Suppressor macrophage (primary cell): ENCODE measurements at regions not wholly inside any gene's neighbourhood (a gene's known extent, or its start where the extent isn't known, plus 50 kb on each side); places are given as distances from the start of the nearest gene placed in this dataset.

ENCODE experiments used
- DNase-seq, 4 experiments: peaks; one replicate each; pipeline ENCODE4 v3.0.0-alpha.2; 2020 to 2022

DNA sequence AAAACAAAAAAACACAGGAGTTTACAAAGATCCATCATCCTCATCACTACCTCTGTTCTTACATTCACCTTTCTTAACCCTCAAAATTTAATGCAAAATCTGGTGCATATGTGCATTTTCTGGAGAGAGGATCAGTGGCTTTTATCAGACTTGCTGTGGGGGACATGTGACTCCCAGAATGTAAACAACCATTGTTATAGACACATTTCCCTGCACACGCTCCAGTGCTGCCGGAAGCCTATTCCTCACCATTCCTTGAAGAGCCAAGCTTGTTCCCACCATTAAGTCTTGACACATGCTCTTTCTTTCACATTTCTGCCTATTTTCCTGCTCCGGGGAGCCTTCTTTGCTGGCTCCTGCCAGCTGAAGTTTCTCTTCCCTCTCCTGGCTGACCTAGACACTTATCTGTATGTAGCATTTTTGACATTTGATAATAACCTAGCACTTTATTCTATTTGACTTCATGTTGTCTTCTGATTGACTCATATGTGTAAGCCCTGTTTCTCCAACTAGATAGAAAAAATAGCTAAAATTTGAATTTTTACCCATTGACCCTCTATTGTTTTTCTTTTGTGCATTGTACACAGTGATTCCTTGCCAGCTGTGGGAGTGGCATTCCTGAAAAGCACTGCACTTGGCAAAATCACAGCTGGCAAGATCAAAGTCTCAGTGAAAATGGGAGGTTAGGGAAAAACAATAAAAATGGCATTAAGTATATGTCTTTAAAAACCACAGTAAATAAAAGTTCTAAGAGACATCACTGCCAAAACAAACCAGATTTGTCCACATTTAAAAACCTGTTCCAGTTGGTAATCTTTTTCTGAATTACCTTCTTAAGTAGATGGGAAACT is 76.8 kb upstream of the CIBAR2 start:
- no peak for DNase-seq

DNA sequence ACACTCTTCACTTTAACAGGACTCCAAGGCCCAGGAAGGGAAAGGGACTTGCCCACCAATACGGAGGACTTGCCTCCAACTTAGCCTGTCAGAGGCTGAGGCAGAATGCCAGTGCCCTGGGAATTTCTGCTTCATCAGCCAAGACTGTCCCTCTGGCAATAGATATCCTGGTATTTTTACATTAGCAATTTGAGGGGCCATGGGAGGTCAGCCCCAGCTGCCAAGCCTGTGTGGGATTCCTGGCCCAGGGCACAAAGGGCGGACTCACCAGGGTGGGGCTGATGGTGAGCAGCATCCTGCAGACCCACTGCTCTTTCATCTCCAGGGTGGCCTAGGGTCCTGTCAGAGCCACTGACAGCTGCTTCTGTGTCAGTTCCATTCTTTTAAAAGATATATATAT is 78.3 kb upstream of the CIBAR2 start:
- no peak for DNase-seq

DNA sequence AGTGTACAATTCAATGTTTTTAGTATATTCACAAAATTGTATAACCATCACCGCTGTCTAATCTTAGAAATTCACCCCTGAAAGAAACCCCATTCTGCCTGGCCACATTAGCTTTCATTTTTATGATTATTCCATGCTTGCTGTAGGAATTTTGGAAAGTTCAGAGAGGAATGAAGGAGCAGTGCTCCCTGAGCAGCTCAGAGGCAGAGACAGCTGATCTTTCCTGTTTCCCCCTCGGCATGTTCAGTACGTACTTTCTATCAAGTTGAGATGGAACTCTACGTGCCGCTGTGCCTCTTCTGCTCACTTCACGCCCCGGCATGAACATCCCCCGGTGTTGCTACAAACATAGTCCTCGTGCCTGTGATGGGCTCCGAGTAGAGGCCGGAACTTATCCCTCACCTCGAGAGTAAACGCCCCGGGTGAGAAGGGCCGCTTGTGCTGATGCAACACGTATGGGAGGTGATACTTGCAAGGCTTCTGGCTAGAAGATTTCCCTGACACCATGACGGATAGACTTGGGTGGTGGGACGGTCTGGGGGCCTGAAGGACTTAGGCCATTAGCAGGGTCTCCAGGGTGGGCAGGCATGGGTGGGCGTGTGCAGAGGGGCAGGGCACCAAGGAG is 79.2 kb upstream of the CIBAR2 start:
- DNase-seq: no peak

DNA sequence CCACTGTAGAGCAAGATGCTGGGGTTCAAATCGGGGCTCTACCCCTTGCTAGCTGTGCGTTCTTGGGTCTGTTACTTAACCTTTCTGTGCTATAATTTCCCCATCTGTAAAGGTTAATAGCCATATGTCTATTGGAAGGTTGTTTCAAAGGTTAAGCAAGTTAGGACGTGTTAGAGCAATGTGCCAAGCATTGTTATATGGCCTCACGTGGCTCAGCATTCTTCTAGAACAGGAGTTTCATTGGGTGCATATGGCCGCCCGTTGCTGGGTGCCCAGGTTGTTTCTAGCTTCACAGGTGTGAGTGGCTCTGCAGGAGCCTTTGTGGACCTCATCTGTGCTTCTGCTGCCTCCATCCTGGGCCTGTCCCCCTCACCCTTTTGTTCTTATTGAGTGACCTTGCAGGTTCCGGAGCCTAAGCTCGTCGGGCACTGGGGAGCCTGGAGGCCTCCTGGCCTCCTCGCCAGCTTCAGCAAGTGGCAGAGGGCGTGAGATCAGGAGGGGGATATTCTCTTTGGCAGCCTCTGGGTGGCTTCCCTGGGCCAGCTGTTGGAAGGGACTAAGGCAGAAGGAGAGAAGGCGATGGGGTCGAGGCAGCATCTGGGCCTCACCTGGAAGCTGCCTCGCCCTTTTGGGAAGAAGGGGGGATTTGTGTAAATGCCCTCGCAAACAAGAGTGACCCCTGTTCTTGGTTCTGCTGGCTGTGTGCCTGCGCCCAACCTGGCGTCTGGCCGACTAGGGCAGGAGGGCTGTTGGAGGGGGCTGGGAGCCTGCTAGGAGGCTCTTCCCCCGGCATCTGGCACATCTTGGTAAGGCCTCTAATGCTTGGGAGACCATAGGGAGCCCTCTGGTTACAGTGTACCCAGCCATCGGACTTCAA is 80.2 kb upstream of the CIBAR2 start:
- DNase-seq: no peak

DNA sequence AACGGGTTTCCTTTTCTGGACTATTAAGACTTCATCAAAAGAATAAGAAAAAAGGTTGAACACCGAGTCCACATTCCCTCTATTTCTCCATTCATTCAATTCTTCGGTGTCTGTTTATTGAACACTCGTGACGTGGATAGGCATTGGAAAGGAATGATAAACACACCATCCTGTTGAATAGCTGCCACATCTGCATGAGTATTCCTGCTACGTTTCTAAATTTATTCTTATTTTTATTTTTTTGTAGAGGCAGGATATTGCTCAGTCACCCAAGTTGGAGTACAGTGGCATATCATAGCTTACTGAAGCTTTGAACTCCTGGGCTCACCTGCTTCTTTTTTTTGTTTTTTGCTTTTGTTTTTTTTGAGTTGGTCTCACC is 80.8 kb upstream of the CIBAR2 start:
- no peak for DNase-seq

DNA sequence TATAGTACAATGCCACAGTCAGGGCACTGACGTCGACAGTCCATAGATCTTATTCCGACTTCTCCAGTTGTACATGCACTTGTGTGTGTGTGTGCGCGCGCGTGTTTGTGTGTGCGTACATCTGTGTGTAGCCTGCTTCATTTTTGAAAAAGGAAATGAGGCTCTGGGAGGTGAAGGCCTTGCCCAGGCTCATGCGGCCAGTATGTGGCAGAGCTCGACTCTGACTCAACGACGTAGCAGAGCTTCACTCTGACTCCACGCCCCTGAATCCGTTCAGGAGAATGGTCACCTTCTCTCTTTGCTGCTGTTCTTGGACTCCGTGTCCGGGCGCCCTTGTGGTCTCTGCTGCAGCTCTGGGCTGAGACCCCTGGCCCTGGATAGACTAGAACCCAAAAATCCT is 81.6 kb upstream of the CIBAR2 start:
- no peak for DNase-seq

DNA sequence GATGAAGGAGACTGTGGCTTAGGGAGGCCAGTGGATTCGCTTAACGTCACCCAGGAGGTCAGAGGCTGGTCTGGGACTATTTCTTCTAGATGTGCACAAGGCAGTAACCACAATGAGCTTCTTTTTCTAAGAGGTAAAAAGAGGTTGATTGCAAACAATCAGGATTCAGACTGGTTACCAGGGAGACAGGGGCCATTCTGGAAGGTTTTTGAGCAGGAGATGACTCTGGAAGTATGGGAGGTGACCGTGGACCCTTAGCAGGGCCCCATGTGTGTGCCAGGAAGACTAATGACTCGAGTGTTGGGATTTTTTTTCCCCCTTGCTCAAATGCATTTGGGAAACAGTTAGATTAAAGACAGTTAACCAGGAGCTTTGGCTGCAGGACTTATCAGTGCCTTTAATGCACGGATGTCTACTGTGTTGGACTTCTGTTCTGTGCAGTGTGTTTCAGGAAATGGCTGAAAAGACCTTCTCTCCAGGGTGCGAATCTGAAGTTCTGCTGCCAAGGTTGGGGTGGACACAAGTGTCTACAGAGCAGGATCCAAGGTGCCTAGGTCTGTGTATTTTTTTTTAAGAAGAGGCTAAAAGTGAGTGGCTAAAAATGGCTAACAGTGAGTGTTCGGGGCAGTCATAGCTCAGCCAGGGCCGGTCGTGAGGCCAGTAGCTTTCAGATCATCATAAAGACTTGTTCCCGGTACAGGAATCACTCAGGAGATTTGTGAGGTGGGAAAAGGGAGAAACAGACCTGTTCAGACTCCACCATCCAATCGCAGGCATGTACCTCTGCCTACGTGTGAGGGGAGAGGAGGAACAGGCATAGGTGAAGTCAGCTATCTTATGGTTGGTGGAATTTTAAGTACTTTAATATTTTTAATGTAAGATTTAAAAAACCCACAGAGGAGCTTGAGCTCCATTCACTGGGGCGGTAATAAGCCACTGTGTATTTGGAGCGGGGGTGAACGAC is 82.3 kb upstream of the CIBAR2 start:
- no peak for DNase-seq

DNA sequence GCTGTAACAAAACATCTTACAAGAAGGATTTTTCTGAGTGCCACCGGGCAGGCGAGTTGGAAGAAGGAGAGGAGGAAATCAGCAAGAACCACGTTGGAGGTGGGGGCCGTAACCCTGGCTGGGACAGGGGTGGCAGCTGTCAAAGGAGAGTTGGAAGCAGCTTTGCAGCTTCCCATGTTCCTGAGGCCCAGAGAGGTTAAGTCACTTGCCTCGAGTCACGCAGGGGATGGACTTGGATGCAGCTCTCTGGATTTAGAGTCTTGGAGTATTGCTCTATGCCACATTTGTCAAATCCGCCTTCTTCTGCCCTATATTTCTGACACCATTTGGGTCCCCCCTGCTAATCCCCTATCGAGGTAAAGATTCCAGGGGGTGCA is 83.0 kb upstream of the CIBAR2 start:
- DNase-seq: no peak

DNA sequence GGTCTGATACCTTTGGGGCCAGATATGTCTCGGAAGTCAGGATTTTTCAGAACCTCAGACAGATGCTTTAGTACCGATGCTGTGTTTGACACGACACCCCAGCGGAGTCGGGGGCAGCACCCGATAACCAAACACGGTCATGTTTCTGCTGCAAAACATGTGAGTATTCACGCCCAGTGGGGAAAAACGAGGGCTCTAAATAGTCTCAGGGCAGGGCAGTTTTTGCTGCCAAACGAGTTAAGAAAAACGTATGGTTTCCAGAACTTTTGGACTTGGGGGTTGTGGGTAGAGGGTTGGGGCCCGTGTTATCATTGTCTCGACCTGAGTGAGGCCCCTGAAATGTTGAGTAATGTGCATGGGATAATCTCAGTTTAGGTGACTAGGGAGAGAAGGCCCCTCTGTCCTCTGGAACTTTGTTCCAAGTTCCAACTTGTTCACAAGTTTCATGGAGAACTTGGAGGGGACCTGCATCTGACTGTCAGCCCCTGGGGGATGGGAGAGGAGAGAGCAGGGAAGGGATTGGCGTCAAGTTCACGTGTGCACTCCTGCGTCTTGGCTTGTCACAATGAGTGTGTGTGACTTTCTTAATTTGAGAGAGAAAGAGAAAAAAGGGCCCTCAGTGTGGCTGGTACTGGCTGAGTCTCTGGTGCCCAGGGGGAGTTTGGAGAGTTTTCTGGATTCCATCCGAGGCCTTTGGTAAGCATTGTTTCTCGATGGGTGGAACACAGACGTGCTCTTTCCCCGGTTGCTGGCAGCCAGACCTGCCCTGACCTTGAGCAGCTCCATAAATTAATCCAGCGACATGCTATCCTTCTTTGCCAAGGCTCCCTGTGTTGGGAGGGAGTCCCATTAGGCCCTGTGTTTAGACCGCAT is 83.9 kb upstream of the CIBAR2 start:
- no peak for DNase-seq

DNA sequence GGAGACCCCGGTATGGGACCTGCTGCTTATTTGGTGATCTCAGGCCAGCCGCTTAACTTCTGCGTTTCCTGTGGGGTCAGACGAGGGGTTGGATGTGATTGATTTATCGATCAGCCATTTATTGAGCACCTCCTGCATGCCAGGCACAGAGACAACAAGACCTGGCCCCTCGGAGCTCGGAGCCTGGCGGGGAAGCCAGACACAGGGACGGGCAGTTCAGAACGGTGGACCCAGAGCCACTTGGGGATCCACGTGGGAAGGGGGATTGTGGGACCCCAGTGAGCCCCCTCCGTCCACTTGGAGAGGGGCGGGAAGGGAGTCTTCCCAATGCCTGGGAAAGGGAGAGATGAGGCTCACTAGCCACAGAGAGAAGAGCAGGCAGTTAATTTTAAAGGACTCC is 84.7 kb upstream of the CIBAR2 start:
- DNase-seq: no peak

DNA sequence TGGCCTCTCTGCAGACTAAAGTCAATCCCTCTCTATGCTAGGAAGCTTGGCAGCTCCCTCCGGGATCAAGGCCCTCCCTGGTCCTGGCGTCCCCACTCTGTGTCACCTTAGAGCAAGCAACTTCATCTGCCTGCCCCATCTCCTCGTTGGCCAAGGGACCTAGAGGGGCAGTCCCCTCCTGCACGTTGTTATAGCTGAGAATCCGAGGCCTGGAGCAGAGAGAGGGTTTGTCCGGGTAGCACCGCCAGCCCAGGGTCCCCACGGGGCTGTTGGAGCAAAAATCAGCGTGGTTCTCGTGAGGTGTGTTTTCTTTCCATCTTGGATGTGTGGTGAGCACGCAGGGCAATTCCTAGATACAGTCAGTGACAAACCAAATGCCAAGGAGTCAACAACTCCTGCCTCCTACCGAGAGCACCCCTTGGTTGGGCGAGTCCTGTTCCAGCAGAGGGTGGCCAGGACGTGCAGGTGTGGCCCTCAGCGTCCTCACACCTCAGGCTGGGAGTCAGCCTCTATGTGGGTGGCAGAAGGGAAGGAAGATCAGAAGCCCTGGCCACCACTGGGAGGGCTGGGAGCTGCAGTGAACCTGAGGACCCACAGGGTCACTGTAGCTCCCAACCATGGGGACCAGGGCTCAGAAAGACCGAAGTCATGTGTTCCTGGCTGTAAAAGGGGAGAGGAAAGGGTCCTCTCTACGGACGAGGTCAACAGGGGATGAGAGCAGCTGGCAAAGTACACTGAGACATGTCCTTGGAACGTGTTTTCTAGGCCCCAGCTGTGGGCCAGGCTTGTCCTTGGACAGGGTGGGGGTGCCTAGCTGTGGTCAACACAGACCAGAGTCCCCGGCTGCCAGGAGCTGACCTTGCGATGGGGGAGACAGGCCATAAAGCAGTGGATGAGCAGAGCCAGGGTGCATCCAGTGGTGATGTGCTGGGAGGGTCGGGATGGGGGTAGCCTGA is 85.6 kb upstream of the CIBAR2 start:
- no peak for DNase-seq

DNA sequence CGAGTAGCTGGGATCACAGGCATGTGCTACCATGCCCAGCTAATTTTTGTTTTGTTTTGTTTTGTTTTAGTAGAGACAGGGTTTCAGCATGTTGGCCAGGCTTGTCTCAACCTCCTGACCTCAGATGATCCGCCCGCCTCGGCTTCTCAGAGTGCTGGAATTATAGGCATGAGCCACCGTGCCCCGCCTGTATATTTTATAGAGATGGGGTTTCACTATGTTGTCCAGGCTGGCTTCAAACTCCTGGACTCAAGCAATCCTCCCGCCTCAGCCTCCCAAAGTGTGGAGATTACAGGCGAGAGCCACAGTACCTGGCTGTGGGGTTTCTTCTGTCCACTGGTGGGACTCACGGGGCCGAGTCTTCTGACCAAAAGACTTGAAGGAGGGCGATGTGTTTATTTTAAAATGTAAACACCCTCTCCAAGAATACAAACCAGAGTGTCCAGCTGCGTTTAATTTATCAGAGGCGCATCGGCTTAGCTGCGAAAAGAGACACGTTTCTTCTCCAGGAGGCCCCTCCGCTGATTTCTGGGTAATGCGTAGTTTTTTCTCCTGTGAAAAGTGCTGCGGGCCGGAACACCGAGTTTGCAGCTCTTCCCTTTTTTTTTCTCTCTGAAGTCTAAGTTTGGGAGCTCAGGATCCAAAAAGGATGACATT is 86.9 kb upstream of the CIBAR2 start:
- no peak for DNase-seq

DNA sequence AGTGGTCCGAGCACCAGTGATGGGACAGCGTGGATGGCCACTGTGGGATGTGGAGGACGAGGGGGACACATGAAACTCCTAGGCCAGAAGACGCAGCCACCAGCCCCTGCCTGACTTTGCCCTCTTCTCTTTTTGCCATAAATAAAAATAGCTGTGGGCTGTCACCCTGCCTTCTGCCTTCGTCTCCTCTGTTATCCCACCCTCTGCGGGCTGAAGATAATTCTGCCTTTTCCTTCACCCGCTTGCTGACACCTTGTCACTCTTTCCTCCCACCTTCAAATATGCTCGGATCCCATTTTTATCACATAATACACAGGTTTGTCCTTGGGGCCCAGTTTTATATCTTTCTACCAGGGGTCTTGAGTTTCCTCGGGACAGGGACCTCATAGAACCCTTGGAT is 87.6 kb upstream of the CIBAR2 start:
- no peak for DNase-seq

DNA sequence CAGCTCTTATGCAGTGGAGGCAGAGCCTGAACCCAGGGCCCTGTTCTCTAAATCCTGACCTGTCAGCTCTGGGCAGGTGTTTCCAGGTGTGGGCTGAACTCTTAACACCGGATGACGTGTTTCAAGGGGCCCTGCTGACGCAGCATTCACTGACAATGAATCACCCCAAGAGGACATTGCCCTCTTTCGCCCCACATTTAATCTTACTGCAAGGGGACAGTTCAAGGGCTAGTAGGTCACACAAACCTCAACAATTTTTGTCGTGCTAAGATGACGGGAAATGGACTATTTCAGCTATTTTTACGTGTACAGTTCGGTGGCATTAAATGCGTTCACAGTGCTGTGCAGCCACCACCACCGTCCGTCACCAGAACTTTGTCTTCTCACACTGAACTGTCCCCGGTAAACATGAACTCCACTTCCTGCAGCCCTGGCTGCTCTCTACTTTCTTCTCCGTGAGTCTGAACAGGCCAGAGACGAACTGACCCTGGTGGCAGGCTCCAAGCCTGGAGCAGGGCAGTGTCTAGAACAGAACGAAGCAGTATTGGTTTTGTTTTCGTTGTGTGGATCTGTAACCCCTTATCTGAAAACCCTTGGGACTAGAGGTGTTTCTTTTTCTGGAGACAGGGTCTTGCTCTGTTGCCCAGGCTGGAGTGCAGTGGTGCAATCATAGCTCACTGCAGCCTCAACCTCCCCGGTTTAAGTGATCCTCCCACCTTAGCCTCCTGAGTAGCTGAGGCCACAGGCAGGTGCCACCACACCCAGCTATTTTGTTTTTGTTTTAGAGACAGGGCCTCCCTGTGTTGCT is 88.4 kb upstream of the CIBAR2 start:
- DNase-seq: no peak

DNA sequence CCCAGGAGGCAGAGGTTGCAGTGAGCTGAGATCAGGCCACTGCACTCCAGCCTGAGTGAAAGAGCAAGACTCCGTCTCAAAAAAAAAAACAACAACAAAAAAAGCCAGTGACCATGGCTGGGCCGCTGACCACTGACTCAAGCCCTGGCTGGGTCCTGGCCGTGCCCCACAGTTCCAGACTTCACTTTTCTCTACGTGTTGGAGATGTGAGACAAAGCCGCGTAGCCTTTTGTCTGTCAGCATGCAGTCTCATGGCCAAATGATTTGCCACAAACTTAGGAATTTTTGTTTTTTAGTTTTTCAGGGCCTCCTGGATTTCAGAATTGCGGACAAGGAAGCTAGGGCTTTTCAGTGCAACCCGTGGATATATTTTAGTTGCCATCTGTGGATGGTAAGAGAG is 89.3 kb upstream of the CIBAR2 start:
- DNase-seq: no peak

DNA sequence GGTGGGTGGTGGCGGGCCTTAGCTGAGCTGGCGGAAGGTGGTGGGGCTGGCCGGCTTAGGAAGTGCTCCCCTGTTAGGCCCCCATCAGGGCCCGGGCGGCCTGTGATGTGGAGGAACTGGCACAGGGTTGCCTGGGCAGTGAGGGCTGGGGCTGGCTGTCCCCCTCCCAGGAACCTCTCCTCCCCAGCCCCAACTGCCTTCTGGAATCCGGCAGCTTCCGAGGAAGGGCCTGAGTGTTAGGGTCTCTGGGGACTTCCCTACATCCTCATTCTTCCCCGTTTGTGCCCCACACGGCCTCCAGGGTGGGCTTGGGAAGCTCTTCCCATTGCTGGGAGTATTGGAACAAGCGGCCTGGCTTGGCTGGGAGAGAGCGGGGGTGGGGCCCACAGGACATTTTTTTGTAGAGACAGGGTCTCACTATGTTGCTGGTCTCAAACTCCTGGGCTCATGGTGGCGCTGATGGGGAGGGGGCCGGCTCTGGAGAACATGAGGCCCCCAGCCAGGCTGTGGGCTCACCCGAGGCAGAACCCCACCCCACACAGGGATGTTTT is 89.9 kb upstream of the CIBAR2 start:
- DNase-seq: no peak

DNA sequence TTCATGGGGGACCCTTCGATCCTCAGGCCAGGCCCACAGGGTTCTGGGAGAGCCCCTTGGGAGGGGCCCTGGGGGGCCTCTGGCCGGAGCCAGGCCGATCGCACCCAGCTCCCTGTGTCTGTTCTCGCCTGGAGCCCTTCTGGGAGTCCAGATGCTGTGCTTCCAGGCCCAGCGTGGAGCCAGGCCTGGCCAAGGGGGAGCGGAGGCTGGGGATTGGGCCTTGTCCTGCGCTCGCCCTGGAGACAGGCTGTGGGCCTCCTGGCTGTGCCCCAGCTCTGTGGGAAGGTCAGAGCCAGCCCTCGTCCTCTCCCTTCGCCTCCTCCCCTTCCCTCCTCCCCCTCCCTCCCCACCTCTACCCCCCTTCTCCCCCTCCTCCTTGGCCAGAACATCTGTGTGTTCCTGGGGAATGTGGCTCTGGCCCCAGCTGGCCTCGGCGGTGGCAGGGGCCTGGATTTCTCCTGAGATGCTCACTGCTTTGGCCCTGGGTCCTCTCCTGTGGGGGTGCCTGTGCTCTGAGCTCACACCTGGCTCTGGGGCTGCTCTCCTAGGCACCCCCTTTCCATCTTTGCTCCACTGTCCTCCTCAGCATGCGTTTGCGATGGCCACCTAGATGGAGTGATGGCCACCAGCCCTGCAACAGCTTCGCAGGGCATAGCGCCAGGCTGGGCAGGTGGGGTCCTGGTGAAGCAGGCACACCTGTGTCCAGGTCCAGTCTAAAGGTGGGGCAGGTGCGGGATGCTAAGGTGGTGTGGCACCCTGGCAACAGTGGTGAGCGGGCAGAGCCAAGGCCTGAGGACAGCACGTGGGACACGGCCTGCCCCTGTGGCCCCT is 90.6 kb upstream of the CIBAR2 start:
- no peak for DNase-seq

DNA sequence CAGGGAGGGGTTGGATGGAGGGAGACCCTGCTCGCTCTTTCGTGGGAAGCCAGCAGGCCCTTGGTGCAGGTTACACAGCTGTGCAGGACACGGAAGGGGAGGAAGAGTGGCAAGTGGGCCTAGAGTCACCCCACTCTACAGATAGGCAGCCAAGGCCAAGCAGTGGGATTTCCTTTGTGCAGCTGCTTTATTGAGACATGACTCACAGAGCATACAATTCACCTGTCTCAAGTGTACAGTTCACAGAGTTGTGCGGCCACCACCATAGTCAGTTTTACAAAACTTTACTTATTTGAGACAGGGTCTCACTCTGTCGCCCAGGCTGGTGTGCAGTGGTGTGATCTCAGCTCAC is 91.2 kb upstream of the CIBAR2 start:
- DNase-seq: no peak
